HG02763 (cell line): ENCODE measurements at regions not wholly inside any gene's neighbourhood (a gene's known extent, or its start where the extent isn't known, plus 50 kb on each side); places are given as distances from the start of the nearest gene placed in this dataset.
"Not testable (repeated sequence)": the region's sequence is repeated elsewhere in the genome, so short reads cannot be mapped to it uniquely, and the experiment has no call there.

ENCODE experiments used
- ATAC-seq: cut with Tn5 transposase; IDR thresholded peaks from one replicate; pipeline ENCODE4 v1.9.1; 2021; ENCODE audit warnings: mild to moderate bottlenecking, moderate library complexity; ENCODE audit not compliant: unreplicated experiment

- ATAC-seq: no peak
These were observed 461.6 kb downstream of the PREX1 start for GRCh38 chr20:48366230-48366629.

- no peak for ATAC-seq
These were observed 462.9 kb downstream of the PREX1 start for GRCh38 chr20:48364688-48365421.

- no peak for ATAC-seq
These were observed 463.7 kb downstream of the PREX1 start for GRCh38 chr20:48364055-48364454.

- peak; percentile 48 for ATAC-seq
These were observed 467.3 kb downstream of the PREX1 start for GRCh38 chr20:48360342-48360975.

GRCh38 chr20:48359692-48360341, 468.0 kb downstream of the PREX1 start:
- peak; percentile 78 for ATAC-seq

DNA sequence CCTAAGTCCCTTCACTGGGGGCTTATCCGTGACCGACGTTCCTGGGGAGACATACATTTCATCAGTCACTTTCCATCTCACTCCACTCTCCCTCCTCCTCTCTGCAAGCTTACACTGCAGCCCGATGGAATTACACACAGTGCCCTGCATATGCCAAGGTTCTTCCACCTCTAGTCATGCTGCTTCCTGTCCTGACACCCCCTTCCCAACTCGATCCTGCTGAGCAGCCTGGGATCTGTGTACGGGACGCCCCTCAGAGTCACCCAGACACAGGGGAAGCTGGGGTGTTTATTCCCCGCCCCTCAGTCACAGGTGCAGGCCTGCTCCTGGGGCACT, 468.8 kb downstream of the PREX1 start:
- not testable (repeated sequence) for ATAC-seq

DNA sequence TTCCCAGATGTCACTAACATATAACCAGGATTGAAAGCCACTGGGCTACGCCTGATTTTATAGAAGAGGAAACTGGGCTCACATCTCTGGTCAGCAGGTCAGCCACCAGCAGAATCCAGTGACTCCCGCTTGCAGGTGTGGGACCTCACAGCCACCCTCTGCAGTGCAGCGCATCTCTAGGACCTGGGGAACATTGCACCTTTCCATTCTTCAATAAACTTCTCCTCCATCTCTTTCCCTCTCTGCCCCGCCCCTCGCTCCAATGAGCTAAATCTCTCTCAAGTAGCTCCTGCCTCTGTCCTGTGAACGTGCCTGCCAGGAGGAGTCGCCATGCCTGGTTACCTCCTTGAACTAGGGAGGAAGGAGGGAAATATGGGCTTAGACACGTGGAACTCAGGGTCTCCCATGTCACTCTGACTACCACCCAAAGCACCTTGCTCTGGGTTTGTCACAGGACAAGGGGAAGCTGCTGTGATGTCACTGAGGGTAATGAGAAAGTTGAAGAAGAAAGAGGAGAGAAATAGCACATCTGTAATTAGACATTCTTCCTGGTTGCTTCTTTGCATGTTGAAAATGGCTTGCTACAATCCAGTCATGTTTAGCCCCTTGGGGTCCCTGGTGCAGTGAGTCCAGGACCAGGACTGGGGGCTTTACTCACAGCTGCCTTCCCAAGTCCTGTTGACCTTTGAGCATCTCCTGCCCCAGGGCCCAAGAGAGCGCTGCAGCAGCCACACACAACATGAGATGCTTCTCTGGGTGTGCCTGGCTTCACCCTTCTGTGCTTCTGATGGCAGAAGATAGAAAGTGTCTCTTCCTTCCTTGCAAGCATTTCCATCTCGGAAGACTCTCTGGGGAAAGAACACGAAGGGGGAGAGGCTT, 469.4 kb downstream of the PREX1 start:
- no peak for ATAC-seq

GRCh38 chr20:48357714-48358113, 470.1 kb downstream of the PREX1 start:
- no peak for ATAC-seq

- no peak for ATAC-seq
These were observed 472.9 kb downstream of the PREX1 start for GRCh38 chr20:48354903-48355302.

DNA sequence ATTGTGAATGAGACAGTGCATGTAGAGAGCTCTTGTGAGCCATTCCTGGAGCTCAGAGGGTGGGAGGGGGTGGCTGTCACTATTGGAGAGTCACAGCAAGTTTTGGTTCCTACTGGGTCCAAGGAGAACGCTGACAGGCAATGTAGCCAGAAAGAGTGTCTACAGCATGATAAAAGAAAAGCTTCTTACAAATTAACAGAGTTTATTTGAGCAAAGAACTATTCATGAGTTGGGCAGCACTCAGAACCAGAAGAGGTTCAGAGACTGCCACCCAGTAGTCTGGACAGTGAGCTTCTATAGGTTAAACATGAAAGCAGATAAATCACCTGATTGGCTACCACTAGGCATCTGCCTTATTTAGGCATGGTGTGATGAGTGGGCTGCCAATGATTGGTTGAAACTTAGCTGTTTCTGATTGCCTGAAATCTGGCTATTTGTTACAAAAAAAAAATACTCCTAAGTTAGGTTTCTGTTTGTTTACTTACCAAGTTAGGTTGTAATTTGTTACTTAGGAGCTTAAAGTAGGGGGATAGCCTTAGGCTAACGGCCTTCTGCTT, 473.4 kb downstream of the PREX1 start:
- ATAC-seq: no peak

DNA sequence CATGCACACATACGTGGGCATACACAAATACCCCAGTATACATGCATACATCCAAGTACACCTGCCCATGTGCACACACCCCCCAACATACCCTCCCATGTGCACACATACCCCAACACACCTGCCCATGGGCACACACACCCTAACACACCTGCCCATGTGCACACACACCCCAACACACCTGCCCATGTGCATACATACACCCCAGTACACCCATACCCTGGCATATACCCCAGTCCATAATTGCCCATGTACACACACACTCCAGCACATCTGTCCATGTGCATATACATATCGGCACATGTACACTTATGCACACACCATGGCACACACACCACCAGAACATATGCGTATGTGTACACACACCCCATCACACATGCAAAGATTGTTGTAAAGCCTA, 475.2 kb downstream of the PREX1 start:
- ATAC-seq: no peak

DNA sequence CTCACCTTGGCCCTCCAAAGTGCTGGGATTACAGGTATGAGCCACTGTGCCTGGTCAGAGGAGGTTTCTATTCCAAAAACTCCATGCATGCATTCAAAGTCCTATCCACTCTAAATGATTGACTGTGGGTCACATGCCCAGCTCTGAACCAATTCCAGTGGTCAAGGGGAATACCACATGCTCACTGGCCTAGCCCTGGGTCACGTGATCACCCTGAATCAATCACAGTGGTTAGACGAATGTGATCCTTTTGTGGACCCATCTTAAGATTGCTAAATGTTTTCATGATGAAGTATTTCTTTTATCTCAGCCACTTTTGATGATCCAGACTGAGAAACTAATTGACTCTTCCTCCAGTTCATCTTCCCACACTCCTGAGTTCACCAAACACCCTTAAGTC, 475.8 kb downstream of the PREX1 start:
- no peak for ATAC-seq

DNA sequence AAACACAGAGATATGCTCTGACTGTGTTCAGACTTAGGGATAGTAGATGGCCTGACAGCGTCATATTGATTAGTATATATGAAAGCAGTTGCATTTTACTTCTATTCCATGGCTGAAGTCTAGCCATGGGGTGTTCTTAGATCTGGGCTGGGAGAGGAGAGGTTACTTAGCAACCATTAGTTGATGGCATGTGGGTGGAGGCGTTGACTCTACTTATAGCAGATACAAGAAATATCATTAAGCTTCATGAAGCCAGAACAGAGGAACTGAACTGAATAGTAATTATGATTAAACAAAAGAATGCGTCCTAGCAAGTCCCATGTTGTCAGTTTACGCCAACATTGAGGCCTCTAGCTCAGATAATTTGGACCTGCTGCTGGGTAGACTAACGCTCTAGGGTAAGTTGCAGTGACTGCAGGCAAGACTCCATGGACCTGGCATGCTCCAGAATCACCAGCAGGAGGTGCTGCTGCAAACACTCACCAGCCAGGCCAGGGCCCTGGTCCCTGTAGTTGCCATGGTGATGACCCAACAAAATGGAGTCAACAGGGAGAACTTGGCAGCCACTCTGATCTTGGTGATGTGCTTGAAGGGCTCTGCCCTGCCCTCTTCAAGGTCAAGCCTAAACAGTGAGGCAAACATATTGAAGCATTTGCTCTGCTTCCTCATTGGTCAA, 477.3 kb downstream of the PREX1 start:
- no peak for ATAC-seq

GRCh38 chr20:48349656-48350055, 478.1 kb downstream of the PREX1 start:
- ATAC-seq: no peak

DNA sequence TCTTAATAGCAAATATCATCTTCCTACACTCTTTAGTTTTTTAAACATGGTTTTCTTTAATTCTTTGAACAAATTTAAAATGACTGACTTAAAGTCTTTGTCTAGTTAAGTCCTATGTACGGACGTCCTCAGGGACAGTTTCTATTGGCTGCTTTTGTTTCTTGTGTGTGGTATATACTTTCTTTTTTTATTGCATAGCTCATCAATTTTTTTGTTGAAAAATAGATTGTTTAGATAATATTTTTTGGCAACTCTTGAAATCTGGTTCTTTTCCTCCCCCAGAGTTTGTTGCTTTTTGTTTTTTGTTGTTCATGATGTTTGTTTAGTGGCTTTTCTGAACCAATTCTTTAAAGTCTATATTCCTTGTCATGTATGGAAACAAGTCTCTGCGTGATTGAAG, 479.8 kb downstream of the PREX1 start:
- no peak for ATAC-seq

DNA sequence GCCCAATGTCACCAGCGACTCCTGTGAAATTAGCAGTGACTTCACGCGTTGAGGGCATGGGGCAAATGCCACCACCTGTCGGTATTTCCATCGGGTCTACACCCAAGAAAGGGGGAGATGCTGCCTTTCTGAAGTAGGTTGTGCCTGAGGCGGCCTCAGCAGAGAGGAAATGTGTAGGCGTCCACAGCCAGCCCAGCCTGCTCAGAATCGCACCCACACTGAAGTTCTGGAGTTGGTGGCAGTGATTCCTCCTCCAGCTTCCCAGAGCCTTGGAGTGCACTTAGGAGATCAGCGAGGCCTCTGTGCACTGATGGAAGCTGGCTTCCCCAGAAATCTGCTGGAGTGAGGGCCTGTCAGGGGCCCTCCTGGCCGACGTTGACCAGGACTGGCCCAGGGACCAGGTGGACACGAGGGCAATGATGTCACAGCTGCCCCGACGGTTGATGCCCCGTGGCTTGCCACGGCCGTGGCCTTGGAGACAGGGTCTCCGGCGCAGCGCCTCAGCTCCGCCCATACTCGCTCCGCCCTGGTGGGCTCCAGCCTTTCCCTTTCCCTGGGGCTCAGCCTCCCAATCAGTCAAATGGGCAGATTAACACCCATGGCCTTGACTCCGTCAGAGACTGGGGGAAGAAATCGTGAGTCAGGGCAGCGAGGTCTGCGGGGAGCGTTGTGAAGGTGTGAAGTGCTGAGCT, 484.8 kb downstream of the PREX1 start:
- no peak for ATAC-seq

GRCh38 chr20:48340883-48341281, 486.9 kb downstream of the PREX1 start:
- no peak for ATAC-seq

DNA sequence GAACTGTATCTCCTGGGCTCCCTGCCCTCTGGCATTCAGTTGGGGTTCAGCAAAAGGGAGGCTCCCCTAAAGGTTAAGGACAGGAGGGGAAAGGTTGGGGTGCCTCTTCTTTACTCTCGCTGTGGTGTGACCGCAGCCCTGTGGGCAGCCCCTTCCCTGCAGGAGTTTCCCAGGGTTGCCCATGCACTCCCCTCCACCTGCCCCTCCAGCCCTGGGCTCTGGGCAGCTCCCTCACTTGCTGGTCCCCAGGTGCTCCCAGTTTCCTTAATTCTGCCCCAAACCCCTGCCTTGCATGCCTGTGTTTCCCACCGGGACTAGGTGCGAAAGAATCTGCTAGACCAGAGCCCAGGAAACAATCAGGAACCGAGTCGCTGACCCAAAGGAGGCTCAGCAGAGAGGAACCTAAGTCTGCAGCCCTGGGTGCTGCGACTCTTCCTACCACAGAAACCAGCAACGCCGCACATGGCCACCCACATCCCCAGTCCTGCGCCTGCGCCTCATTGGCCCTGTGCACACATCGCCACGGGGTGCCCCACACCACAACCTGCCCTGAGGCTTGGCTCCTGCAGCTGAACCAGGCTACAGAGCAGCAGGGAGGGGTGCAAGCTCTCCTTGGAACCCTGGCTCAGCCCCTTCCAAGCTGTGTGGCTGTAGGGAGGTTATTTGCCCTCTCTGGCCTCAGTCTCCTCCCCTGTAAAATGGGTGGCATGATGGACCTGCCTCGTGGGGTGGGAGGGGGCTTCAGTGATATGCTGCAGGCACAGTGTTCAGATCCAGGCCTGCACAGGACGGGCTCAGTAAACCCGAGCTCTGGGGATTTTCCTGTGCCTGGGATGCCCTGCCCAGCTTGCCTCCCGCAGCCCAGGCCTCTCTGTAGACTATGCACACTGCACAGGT, 487.6 kb downstream of the PREX1 start:
- ATAC-seq: no peak
